ENCODE measurements at regions not wholly inside any gene's neighbourhood (a gene's known extent, or its start where the extent isn't known, plus 50 kb on each side); places are given as distances from the start of the nearest gene placed in this dataset.

- no peak overlapping the region for H3K27ac Mint-ChIP-seq
Measured at GRCh38 chr20:24783631-24784492, 165.2 kb upstream of the CST7 start.

GRCh38 chr20:24784607-24785006, 164.5 kb upstream of the CST7 start:
- no peak overlapping the region for H3K27ac Mint-ChIP-seq
- H3K4me3 Mint-ChIP-seq: no peak overlapping the region
- no peaks in the 10 kb centered on the region for H3K9me3 Mint-ChIP-seq
- peaks cover 0 to 11% (median 0%) of the 10 kb centered on the region in 3 donors for H3K4me1 Mint-ChIP-seq
- no peaks in the 10 kb centered on the region for H3K27me3 Mint-ChIP-seq
- H3K36me3 Mint-ChIP-seq: peaks cover 1% of the 10 kb centered on the region

More at GRCh38 chr20:24783631-24784492, 165.2 kb upstream of the CST7 start:
- Mint-ChIP-seq H3K36me3 (peaks cover 1% of the 10 kb centered on the region), H3K27me3 (no peaks in the 10 kb centered on the region), H3K4me1 (peaks cover 0 to 11% (median 0%) of the 10 kb centered on the region in 3 donors), H3K9me3 (no peaks in the 10 kb centered on the region), H3K4me3 (no peak overlapping the region)

GRCh38 chr20:24785141-24786110, 163.6 kb upstream of the CST7 start:
- no peaks in the 10 kb centered on the region for H3K27me3 Mint-ChIP-seq

GRCh38 chr20:24786111-24786495, 163.0 kb upstream of the CST7 start:
- H3K4me3 Mint-ChIP-seq: no peak overlapping the region

More at GRCh38 chr20:24785141-24786110, 163.6 kb upstream of the CST7 start:
- Mint-ChIP-seq H3K4me1 (peaks cover 0 to 7% (median 0%) of the 10 kb centered on the region in 3 donors), H3K27ac (no peak overlapping the region), H3K9me3 (no peaks in the 10 kb centered on the region), H3K4me3 (no peak overlapping the region), H3K36me3 (no peaks in the 10 kb centered on the region)

GRCh38 chr20:24786646-24787045, 162.4 kb upstream of the CST7 start:
- H3K4me3 Mint-ChIP-seq: no peak overlapping the region
- H3K9me3 Mint-ChIP-seq: no peaks in the 10 kb centered on the region
- peaks cover 0 to 3% (median 0%) of the 10 kb centered on the region in 3 donors for H3K4me1 Mint-ChIP-seq
- no peak overlapping the region for H3K27ac Mint-ChIP-seq
- H3K27me3 Mint-ChIP-seq: no peaks in the 10 kb centered on the region
- no peaks in the 10 kb centered on the region for H3K36me3 Mint-ChIP-seq

More at GRCh38 chr20:24786111-24786495, 163.0 kb upstream of the CST7 start:
- Mint-ChIP-seq H3K27ac (no peak overlapping the region), H3K27me3 (no peaks in the 10 kb centered on the region), H3K36me3 (no peaks in the 10 kb centered on the region), H3K9me3 (no peaks in the 10 kb centered on the region), H3K4me1 (peaks cover 0 to 5% (median 0%) of the 10 kb centered on the region in 3 donors)

- Mint-ChIP-seq H3K9me3 (no peaks in the 10 kb centered on the region), H3K36me3 (no peaks in the 10 kb centered on the region), H3K4me3 (no peak overlapping the region), H3K4me1 (peaks cover 0 to 1% (median 0%) of the 10 kb centered on the region in 3 donors), H3K27ac (no peak overlapping the region), H3K27me3 (no peaks in the 10 kb centered on the region)
Measured at GRCh38 chr20:24787071-24787470, 162.0 kb upstream of the CST7 start.

- no peaks in the 10 kb centered on the region for H3K27me3 Mint-ChIP-seq
- no peak overlapping the region for H3K27ac Mint-ChIP-seq
- peaks cover 0 to 1% (median 0%) of the 10 kb centered on the region in 3 donors for H3K4me1 Mint-ChIP-seq
- no peaks in the 10 kb centered on the region for H3K9me3 Mint-ChIP-seq
- H3K36me3 Mint-ChIP-seq: no peaks in the 10 kb centered on the region
- H3K4me3 Mint-ChIP-seq: peak overlapping the region in 1 of 4 donors; percentile 24
Measured at GRCh38 chr20:24787621-24788020, 161.4 kb upstream of the CST7 start.

GRCh38 chr20:24789877-24790276, 159.2 kb upstream of the CST7 start:
- Mint-ChIP-seq H3K27ac (no peak overlapping the region), H3K36me3 (no peaks in the 10 kb centered on the region), H3K4me1 (no peaks in the 10 kb centered on the region), H3K4me3 (no peak overlapping the region), H3K9me3 (no peaks in the 10 kb centered on the region), H3K27me3 (no peaks in the 10 kb centered on the region)

GRCh38 chr20:24790746-24791283, 158.3 kb upstream of the CST7 start:
- H3K4me3 Mint-ChIP-seq: no peak overlapping the region
- no peaks in the 10 kb centered on the region for H3K36me3 Mint-ChIP-seq

GRCh38 chr20:24791953-24792352, 157.1 kb upstream of the CST7 start:
- Mint-ChIP-seq H3K9me3 (no peaks in the 10 kb centered on the region), H3K4me3 (no peak overlapping the region), H3K36me3 (no peaks in the 10 kb centered on the region), H3K27me3 (no peaks in the 10 kb centered on the region), H3K27ac (no peak overlapping the region), H3K4me1 (peaks cover 0 to 2% (median 0%) of the 10 kb centered on the region in 3 donors)

More at GRCh38 chr20:24790746-24791283, 158.3 kb upstream of the CST7 start:
- Mint-ChIP-seq H3K4me1 (peaks cover 0 to under 1% (median 0%) of the 10 kb centered on the region in 3 donors), H3K9me3 (no peaks in the 10 kb centered on the region), H3K27ac (peak overlapping the region in 1 of 3 donors; percentile 62), H3K27me3 (no peaks in the 10 kb centered on the region)

GRCh38 chr20:24792641-24793495, 156.2 kb upstream of the CST7 start:
- Mint-ChIP-seq H3K4me1 (peaks cover 0 to 2% (median 0%) of the 10 kb centered on the region in 3 donors), H3K4me3 (no peak overlapping the region), H3K27me3 (no peaks in the 10 kb centered on the region), H3K9me3 (no peaks in the 10 kb centered on the region), H3K27ac (no peak overlapping the region), H3K36me3 (no peaks in the 10 kb centered on the region)

- Mint-ChIP-seq H3K36me3 (no peaks in the 10 kb centered on the region), H3K27ac (no peak overlapping the region), H3K9me3 (no peaks in the 10 kb centered on the region), H3K4me1 (peaks cover 0 to 2% (median 0%) of the 10 kb centered on the region in 3 donors), H3K4me3 (no peak overlapping the region), H3K27me3 (no peaks in the 10 kb centered on the region)
Measured at GRCh38 chr20:24795436-24795835, 153.6 kb upstream of the CST7 start.

- Mint-ChIP-seq H3K9me3 (no peaks in the 10 kb centered on the region), H3K4me3 (no peak overlapping the region), H3K4me1 (peaks cover 0 to 2% (median 0%) of the 10 kb centered on the region in 3 donors), H3K27ac (no peak overlapping the region), H3K36me3 (no peaks in the 10 kb centered on the region), H3K27me3 (no peaks in the 10 kb centered on the region)
Measured at GRCh38 chr20:24796236-24796635, 152.8 kb upstream of the CST7 start.

- Mint-ChIP-seq H3K36me3 (no peaks in the 10 kb centered on the region), H3K4me1 (peaks cover 0 to 2% (median 0%) of the 10 kb centered on the region in 3 donors), H3K4me3 (no peak overlapping the region), H3K9me3 (no peaks in the 10 kb centered on the region), H3K27ac (no peak overlapping the region), H3K27me3 (no peaks in the 10 kb centered on the region)
Measured at GRCh38 chr20:24797113-24797512, 152.0 kb upstream of the CST7 start.
